ENCODE measurements at regions not wholly inside any gene's neighbourhood (a gene's known extent, or its start where the extent isn't known, plus 50 kb on each side); places are given as distances from the start of the nearest gene placed in this dataset.
"Not testable (repeated sequence)": the region's sequence is repeated elsewhere in the genome, so short reads cannot be mapped to it uniquely, and the experiment has no call there.

DNA sequence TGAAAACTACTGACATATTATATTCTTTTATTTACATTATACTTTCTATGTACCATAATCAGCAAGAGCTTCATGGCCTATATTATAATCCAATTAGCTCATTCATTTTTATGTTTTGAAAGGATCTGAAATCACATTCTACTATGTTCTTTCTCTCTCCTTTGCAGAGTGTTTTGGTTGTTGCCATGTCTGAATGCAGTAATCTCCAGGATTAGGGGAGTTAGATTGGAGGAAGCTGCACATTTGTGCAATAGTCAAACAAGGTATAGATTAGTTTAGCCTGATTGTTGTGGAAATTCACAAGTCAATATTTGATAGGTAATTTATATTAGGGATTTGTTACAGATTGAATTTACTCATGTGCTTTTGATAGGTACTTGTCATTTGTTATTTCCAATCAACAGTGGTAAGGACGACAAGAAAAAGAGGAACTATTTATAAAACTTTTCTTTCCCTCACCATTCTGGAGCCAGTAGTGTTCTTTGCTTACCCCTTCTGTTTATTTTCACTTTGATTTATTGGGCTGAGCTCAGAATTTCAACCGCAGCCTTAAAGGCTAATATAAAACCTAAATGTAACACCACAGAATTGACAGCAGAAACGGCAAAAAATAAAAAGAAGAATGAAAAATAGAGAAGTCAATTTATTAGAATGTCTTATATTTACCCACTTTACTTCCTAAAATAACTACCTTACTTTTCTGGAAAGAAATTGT is 597.0 kb downstream of the CHSY3 start:
- no peak for FAIRE-seq
- TF ChIP-seq SPI1 (IDR thresholded peaks at IDR 0.05; ENCODE audit: low read depth, low read length) (no peak), POU2F2 (IDR thresholded peaks at IDR 0.05; ENCODE audit: low read depth, low read length) (no peak), TAF1 (IDR thresholded peaks at IDR 0.05; ENCODE audit: low read depth, low read length) (no peak), PAX5 (IDR thresholded peaks at IDR 0.05; ENCODE audit: insufficient read depth, low read length, severe bottlenecking) (no peak), POLR2AphosphoS5 (IDR thresholded peaks at IDR 0.05; ENCODE audit: low read depth, low read length) (no peak), POLR2A (IDR thresholded peaks at IDR 0.05; ENCODE audit: low read depth, low read length) (no peak)
- no peak for DNase-seq (ENCODE audit: insufficient read length, low spot score)

DNA sequence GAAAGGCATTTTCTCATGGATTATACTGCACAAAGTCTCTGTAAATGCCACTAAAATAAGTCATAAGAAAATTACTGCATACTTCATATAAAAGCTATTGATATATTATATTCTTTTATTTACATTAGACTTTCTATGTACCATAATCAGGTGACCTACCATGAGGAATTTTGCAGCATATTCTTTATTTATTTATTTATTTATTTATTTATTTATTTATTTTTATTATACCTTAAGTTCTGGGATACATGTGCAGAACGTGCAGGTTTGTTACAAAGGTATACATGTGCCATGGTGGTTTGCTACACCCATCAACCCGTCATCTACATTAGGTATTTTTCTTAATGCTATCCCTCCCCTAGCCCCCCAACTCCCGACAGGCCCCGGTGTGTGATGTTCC is 596.2 kb downstream of the CHSY3 start:
- not testable (repeated sequence) for DNase-seq (ENCODE audit: insufficient read length, low spot score); FAIRE-seq

DNA sequence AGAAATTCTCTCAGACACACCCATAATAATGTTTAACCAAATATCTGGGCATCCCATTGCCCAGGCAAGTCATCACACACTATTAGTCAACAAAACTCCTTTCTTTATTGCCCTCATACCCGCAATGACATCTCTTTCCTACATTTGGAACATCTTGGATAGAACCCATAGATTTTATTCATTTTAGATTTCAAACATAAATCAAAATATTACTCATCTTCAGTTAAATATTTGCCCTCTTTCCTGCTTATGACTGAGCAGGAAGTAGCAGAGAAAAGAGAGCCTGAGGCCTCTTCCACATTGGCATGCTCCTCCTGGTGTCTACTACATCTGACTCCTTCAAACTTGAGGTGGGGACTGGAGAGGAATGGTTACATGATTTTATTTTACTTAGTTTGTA is 592.0 kb downstream of the CHSY3 start:
- no peak for TF ChIP-seq POLR2A (IDR thresholded peaks at IDR 0.05; ENCODE audit: low read depth, low read length)
- FAIRE-seq: no peak

DNA sequence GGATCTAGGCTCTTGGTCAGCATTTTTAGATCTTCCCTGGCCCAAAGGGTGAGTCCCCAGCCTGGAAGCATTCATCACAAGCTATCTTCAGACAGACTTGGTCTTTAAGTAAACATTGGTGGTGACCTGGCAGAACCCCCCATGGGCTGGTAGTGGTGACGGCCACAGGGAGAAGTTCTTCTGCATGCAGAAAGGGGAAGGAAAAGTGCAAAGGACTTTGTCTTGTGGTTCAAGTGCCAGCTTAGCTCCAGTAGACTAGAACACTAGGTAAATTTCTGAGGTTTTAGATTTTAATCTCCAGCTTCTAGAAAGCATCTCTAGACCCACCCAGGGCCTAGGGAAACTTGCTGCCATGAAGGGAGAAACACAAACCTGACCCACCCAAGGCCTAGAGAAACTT is 584.0 kb downstream of the CHSY3 start:
- TF ChIP-seq SPI1 (IDR thresholded peaks at IDR 0.05; ENCODE audit: low read depth, low read length) (no peak), POLR2AphosphoS5 (IDR thresholded peaks at IDR 0.05; ENCODE audit: low read depth, low read length) (no peak), TAF1 (IDR thresholded peaks at IDR 0.05; ENCODE audit: low read depth, low read length) (no peak), POU2F2 (IDR thresholded peaks at IDR 0.05; ENCODE audit: low read depth, low read length) (no peak), PAX5 (IDR thresholded peaks at IDR 0.05; ENCODE audit: insufficient read depth, low read length, severe bottlenecking) (no peak), POLR2A (IDR thresholded peaks at IDR 0.05; ENCODE audit: low read depth, low read length) (no peak)
- DNase-seq (ENCODE audit: insufficient read length, low spot score) (no peak), FAIRE-seq (no peak)

More for the DNA sequence above, 592.0 kb downstream of the CHSY3 start:
- no peak for DNase-seq (ENCODE audit: insufficient read length, low spot score)

DNA sequence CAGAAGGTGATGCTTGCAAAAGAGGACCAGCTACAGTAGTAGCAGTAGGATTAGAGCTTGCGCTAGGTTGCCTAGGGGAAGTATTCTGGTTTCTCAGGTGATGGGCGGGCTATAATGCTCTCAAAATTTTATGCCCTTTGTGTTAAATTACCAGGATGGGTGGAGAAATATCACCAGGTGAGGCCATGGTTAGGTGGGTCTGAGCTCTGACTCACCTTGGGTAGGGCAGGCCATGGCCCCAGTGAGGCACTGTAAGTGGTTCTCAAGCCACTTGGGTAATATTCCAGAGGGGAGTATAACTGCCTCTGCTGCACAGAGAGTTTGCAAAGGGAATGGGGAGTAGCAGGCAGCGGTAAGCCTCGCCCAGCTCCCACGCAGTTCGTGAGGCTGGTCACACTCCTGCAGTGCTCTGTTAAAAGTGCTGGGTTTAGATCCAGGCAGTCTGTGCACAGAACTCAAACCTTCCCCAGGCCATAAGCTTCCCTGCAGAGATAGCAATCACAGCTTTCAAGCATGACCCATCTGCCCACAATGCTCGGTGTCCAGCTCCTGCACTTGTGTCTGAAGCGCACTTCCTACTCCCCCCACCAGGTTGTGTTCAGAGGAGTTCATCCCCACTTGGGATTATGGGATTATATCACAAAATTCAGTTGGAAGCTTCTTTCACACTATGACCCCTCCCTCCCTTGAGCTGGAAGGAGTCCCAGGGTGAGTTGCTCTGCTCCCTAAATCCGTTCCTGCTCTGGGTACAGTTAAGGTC is 575.0 kb downstream of the CHSY3 start:
- FAIRE-seq (no peak), DNase-seq (ENCODE audit: insufficient read length, low spot score) (no peak)

GRCh38 chr5:130476325-130476724 is 572.1 kb downstream of the CHSY3 start:
- DNase-seq (ENCODE audit: insufficient read length, low spot score) (no peak), FAIRE-seq (no peak)
- TF ChIP-seq POU2F2 (IDR thresholded peaks at IDR 0.05; ENCODE audit: low read depth, low read length) (no peak), POLR2AphosphoS5 (IDR thresholded peaks at IDR 0.05; ENCODE audit: low read depth, low read length) (no peak), SPI1 (IDR thresholded peaks at IDR 0.05; ENCODE audit: low read depth, low read length) (no peak), TAF1 (IDR thresholded peaks at IDR 0.05; ENCODE audit: low read depth, low read length) (no peak)

More for the DNA sequence above, 575.0 kb downstream of the CHSY3 start:
- TF ChIP-seq POU2F2 (IDR thresholded peaks at IDR 0.05; ENCODE audit: low read depth, low read length): no peak
- TF ChIP-seq TAF1 (IDR thresholded peaks at IDR 0.05; ENCODE audit: low read depth, low read length): no peak
- no peak for TF ChIP-seq POLR2A (IDR thresholded peaks at IDR 0.05; ENCODE audit: low read depth, low read length)
- TF ChIP-seq PAX5 (IDR thresholded peaks at IDR 0.05; ENCODE audit: insufficient read depth, low read length, severe bottlenecking): no peak
- no peak for TF ChIP-seq POLR2AphosphoS5 (IDR thresholded peaks at IDR 0.05; ENCODE audit: low read depth, low read length)
- TF ChIP-seq SPI1 (IDR thresholded peaks at IDR 0.05; ENCODE audit: low read depth, low read length): no peak

DNA sequence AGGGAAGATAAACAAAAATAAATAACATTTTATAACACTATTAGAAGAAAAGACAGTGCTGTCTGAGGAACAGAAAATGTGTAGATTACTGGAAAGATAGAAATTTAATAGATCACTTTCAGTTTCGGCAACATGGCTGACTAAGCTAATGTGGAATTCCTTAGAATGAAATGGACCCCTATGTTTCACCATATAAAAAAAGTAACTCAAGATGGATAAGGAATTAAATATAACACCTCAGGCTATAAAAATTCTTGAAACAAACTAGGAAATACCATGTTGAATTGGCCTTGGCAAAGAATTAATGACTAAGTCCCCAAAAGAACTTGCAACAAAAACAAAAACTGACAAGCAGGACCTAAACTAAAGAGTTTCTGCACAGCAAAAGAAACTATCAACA is 558.3 kb downstream of the CHSY3 start:
- no peak for DNase-seq (ENCODE audit: insufficient read length, low spot score)
- no peak for TF ChIP-seq TAF1 (IDR thresholded peaks at IDR 0.05; ENCODE audit: low read depth, low read length)
- no peak for FAIRE-seq

DNA sequence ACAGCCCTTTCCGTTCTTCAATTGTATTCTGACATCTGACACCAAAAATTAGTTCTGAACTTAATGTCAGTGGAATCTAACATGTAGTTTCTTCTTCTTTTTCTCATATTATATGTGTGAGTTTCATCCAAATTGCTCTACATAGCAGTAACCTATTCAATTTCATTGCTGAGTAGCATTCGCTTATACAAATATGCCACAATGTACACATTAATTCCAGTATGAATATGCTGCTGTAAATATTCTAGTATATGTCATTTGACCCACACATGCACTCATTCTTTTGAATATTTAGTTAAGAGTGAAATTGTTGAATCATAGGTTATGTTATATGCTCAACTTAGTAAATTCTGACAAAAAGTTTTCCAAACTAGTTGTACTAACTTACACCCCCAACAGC is 550.9 kb downstream of the CHSY3 start:
- DNase-seq (ENCODE audit: insufficient read length, low spot score): no peak
- TF ChIP-seq POLR2AphosphoS5 (IDR thresholded peaks at IDR 0.05; ENCODE audit: low read depth, low read length): no peak
- no peak for TF ChIP-seq TAF1 (IDR thresholded peaks at IDR 0.05; ENCODE audit: low read depth, low read length)
- TF ChIP-seq PAX5 (IDR thresholded peaks at IDR 0.05; ENCODE audit: insufficient read depth, low read length, severe bottlenecking): no peak
- no peak for TF ChIP-seq POU2F2 (IDR thresholded peaks at IDR 0.05; ENCODE audit: low read depth, low read length)
- no peak for TF ChIP-seq POLR2A (IDR thresholded peaks at IDR 0.05; ENCODE audit: low read depth, low read length)
- TF ChIP-seq SPI1 (IDR thresholded peaks at IDR 0.05; ENCODE audit: low read depth, low read length): no peak
- no peak for FAIRE-seq

DNA sequence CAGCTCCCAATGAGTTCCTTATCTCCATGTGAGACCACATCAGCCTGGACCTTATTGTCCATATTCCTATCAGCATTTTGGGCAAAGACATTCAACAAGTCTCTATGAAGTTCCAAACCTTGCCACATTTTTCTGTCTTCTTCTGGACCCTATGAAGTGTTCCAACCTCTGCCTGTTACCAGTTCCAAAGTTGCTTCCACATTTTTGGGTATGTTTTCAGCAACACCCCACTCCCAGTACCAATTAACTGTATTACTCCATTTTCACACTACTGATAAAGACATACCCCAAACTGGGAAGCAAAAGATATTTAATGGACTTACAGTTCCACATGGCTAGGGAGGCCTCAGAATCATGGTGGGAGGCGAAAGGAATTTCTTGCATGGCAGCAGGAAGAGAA is 548.5 kb downstream of the CHSY3 start:
- FAIRE-seq: no peak
- DNase-seq (ENCODE audit: insufficient read length, low spot score): no peak
- TF ChIP-seq POLR2A (IDR thresholded peaks at IDR 0.05; ENCODE audit: low read depth, low read length): no peak
- TF ChIP-seq POLR2AphosphoS5 (IDR thresholded peaks at IDR 0.05; ENCODE audit: low read depth, low read length): no peak
- TF ChIP-seq SPI1 (IDR thresholded peaks at IDR 0.05; ENCODE audit: low read depth, low read length): no peak
- no peak for TF ChIP-seq POU2F2 (IDR thresholded peaks at IDR 0.05; ENCODE audit: low read depth, low read length)
- TF ChIP-seq TAF1 (IDR thresholded peaks at IDR 0.05; ENCODE audit: low read depth, low read length): no peak
- TF ChIP-seq PAX5 (IDR thresholded peaks at IDR 0.05; ENCODE audit: insufficient read depth, low read length, severe bottlenecking): no peak

GRCh38 chr5:130436430-130436829 is 532.2 kb downstream of the CHSY3 start:
- TF ChIP-seq POLR2AphosphoS5 (IDR thresholded peaks at IDR 0.05; ENCODE audit: low read depth, low read length): no peak
- no peak for TF ChIP-seq PAX5 (IDR thresholded peaks at IDR 0.05; ENCODE audit: insufficient read depth, low read length, severe bottlenecking)
- TF ChIP-seq SPI1 (IDR thresholded peaks at IDR 0.05; ENCODE audit: low read depth, low read length): no peak
- no peak for TF ChIP-seq TAF1 (IDR thresholded peaks at IDR 0.05; ENCODE audit: low read depth, low read length)
- TF ChIP-seq POU2F2 (IDR thresholded peaks at IDR 0.05; ENCODE audit: low read depth, low read length): no peak
- TF ChIP-seq POLR2A (IDR thresholded peaks at IDR 0.05; ENCODE audit: low read depth, low read length): no peak
- no peak for FAIRE-seq

More at GRCh38 chr5:130436430-130436829, 532.2 kb downstream of the CHSY3 start:
- DNase-seq (ENCODE audit: insufficient read length, low spot score): no peak
